T-cell (primary cell): ENCODE measurements at regions not wholly inside any gene's neighbourhood (a gene's known extent, or its start where the extent isn't known, plus 50 kb on each side); places are given as distances from the start of the nearest gene placed in this dataset.
A peak's percentile ranks its signal among the peaks of the same experiment; 100 is the strongest.

Experiments used
- ATAC-seq, 4 experiments: fragments of 200-7000 bp in 3 of 4; fragments of 150-1000 bp in 1 of 4; cut with Tn5 transposase; replicated peaks in 1 of 4; 1 replicate in 3 of 4; 2 replicates in 1 of 4; pipeline ENCODE4 v1.10.0; 2021; ENCODE audit warnings: moderate library complexity in 3 of 4, mild to moderate bottlenecking in 2 of 4, moderate number of reproducible peaks in 1 of 4
- CTCF ChIA-PET, 2 donors: fragments of 300-600 bp; sonication (Branson Sonifier 250); formaldehyde crosslinking; loops; one replicate each; lab custom pipeline; 2022; ENCODE audit warnings: antibody characterized with exemption in 2 of 2; lab: Charles Lee
- POLR2A ChIA-PET, 2 donors: fragments of 300-600 bp; sonication (Branson Sonifier 250); formaldehyde crosslinking; loops; one replicate each; lab custom pipeline; 2022; ENCODE audit warnings: antibody characterized with exemption in 2 of 2; lab: Charles Lee
- DNase-seq, 35 experiments: peaks; one replicate each; pipeline versions ENCODE4 v3.0.0 to v3.0.0-alpha.2; 2013 to 2023
- H3K27ac ChIP-seq: one replicate; pipeline ENCODE4 v1.5.1; 2013; ENCODE audit warnings: low read length
- H3K27me3 ChIP-seq, 2 experiments: replicated peaks in 1 of 2; 1 replicate in 1 of 2; 2 replicates in 1 of 2; pipeline versions ENCODE4 v1.6.1 to v1.7.0; 2013; ENCODE audit warnings: low read length in 1 of 2, mixed read lengths in 1 of 2; ENCODE audit not compliant: control insufficient read depth in 2 of 2, insufficient read depth in 2 of 2; ENCODE audit errors: extremely low read depth in 1 of 2
- H3K36me3 ChIP-seq, 2 donors: 1 replicate in 1 of 2; 2 replicates in 1 of 2; pipeline versions ENCODE4 v1.6.1 to v1.7.0; 2013; ENCODE audit warnings: low read length in 1 of 2; ENCODE audit not compliant: control insufficient read depth in 2 of 2, insufficient read depth in 1 of 2; ENCODE audit errors: extremely low read depth in 1 of 2
- H3K4me1 ChIP-seq, 2 experiments: 1 replicate in 1 of 2; 2 replicates in 1 of 2; pipeline versions ENCODE4 v1.6.1 to v1.7.0; 2013; ENCODE audit warnings: low read length in 2 of 2, mixed read lengths in 1 of 2; ENCODE audit not compliant: insufficient read depth in 2 of 2, control insufficient read depth in 1 of 2; ENCODE audit errors: extremely low read depth in 1 of 2
- H3K4me3 ChIP-seq, 2 donors: 1 replicate in 1 of 2; 2 replicates in 1 of 2; pipeline versions ENCODE4 v1.5.1 to v1.7.0; 2013; ENCODE audit warnings: mild to moderate bottlenecking in 2 of 2, low read length in 1 of 2, moderate library complexity in 1 of 2; ENCODE audit not compliant: control insufficient read depth in 1 of 2; ENCODE audit errors: extremely low read depth in 1 of 2
- H3K9me3 ChIP-seq: 2 replicates; pipeline ENCODE4 v1.7.0; 2013
- H3K27ac Mint-ChIP-seq, 2 donors: one replicate each; pipeline ENCODE4 v1.8.0; 2020 to 2021; ENCODE audit warnings: mild to moderate bottlenecking in 2 of 2, mixed read lengths in 2 of 2
- H3K27me3 Mint-ChIP-seq, 2 donors: one replicate each; pipeline ENCODE4 v1.8.0; 2021 to 2022; ENCODE audit warnings: mixed read lengths in 2 of 2
- H3K36me3 Mint-ChIP-seq: one replicate; pipeline ENCODE4 v1.8.0; 2021; ENCODE audit warnings: mixed read lengths
- H3K4me1 Mint-ChIP-seq, 3 donors: one replicate each; pipeline ENCODE4 v1.8.0; 2020 to 2022; ENCODE audit warnings: mixed read lengths in 3 of 3, mild to moderate bottlenecking in 1 of 3
- H3K4me3 Mint-ChIP-seq, 3 donors: one replicate each; pipeline ENCODE4 v1.8.0; 2020 to 2022; ENCODE audit warnings: mild to moderate bottlenecking in 3 of 3, mixed read lengths in 3 of 3, moderate library complexity in 3 of 3
- H3K9me3 Mint-ChIP-seq, 3 donors: one replicate each; pipeline ENCODE4 v1.8.0; 2020 to 2022; ENCODE audit warnings: mixed read lengths in 3 of 3
- WGBS: methylation state at CpG from one replicate; pipeline ENCODE4 v1.1.5; 2013; ENCODE audit warnings: missing lambda C conversion rate; ENCODE audit not compliant: insufficient coverage; 5-methylcytosine and 5-hydroxymethylcytosine counted together

- H3K4me3 Mint-ChIP-seq = no peak overlapping the region
- no peak overlapping the region for H3K4me3 ChIP-seq
- POLR2A ChIA-PET = no interaction called here
- H3K27me3 Mint-ChIP-seq = peaks cover 23 to 29% of the 10 kb centered on the region in 2 donors
- no peaks in the 10 kb centered on the region for H3K4me1 Mint-ChIP-seq
- H3K36me3 Mint-ChIP-seq = no peaks in the 10 kb centered on the region
- H3K36me3 ChIP-seq = no peaks in the 10 kb centered on the region
- ATAC-seq (no peak), DNase-seq (no peak)
- H3K27me3 ChIP-seq = peaks cover 0 to 44% of the 10 kb centered on the region in 2 experiments
- no peak overlapping the region for H3K27ac Mint-ChIP-seq
- no peaks in the 10 kb centered on the region for H3K4me1 ChIP-seq
- H3K9me3 ChIP-seq = no peaks in the 10 kb centered on the region
- CTCF ChIA-PET = interaction anchor here (0.5 to 1.3 kb wide), 3 partner anchors 9 to 117 kb away, joined by 3 to 5 read pairs (median 3); no protein-coding TSS in a partner anchor
- H3K9me3 Mint-ChIP-seq = peaks cover 0 to 6% (median 4%) of the 10 kb centered on the region in 3 donors
- 44% methylated on average over 8 of the region's 12 CpGs for WGBS
- H3K27ac ChIP-seq = no peak overlapping the region
Observed at GRCh38 chr17:5705081-5705875, 121.0 kb upstream of the NLRP1 start.

GRCh38 chr17:5705876-5706576 lies 121.7 kb upstream of the NLRP1 start:
- H3K4me3 Mint-ChIP-seq = no peak overlapping the region
- H3K27me3 Mint-ChIP-seq = peaks cover 24 to 33% of the 10 kb centered on the region in 2 donors
- WGBS = 83% methylated on average over 6 of the region's 10 CpGs
- Histone ChIP-seq H3K27ac (no peak overlapping the region), H3K4me3 (no peak overlapping the region), H3K36me3 (no peaks in the 10 kb centered on the region), H3K9me3 (no peaks in the 10 kb centered on the region), H3K27me3 (peaks cover 0 to 41% of the 10 kb centered on the region in 2 experiments), H3K4me1 (no peaks in the 10 kb centered on the region)
- ChIA-PET CTCF (interaction anchor here (0.5 to 1.5 kb wide), 6 partner anchors 9 to 120 kb away, joined by 3 to 15 read pairs (median 4); no protein-coding TSS in a partner anchor), POLR2A (no interaction called here)
- no peak overlapping the region for H3K27ac Mint-ChIP-seq
- ATAC-seq (no peak), DNase-seq (no peak)
- no peaks in the 10 kb centered on the region for H3K4me1 Mint-ChIP-seq
- H3K36me3 Mint-ChIP-seq = no peaks in the 10 kb centered on the region
- H3K9me3 Mint-ChIP-seq = peaks cover 0 to 6% (median 4%) of the 10 kb centered on the region in 3 donors

- ATAC-seq (peak in 2 of 4 experiments; percentile 43 to 46), DNase-seq (peak in 34 of 35 experiments; percentile 6 to 72 (median 45))
- Histone ChIP-seq H3K27ac (no peak overlapping the region), H3K36me3 (no peaks in the 10 kb centered on the region), H3K4me3 (no peak overlapping the region), H3K27me3 (peaks cover 0 to 40% of the 10 kb centered on the region in 2 experiments), H3K9me3 (no peaks in the 10 kb centered on the region), H3K4me1 (no peaks in the 10 kb centered on the region)
- no peaks in the 10 kb centered on the region for H3K4me1 Mint-ChIP-seq
- H3K36me3 Mint-ChIP-seq = no peaks in the 10 kb centered on the region
- H3K4me3 Mint-ChIP-seq = no peak overlapping the region
- POLR2A ChIA-PET = no interaction called here
- H3K27ac Mint-ChIP-seq = no peak overlapping the region
- WGBS = 55% methylated on average over 4 of the region's 8 CpGs
- peaks cover 28 to 35% of the 10 kb centered on the region in 2 donors for H3K27me3 Mint-ChIP-seq
- CTCF ChIA-PET = interaction anchor here in 1 of 2 donors (0.9 to 1.5 kb wide), 4 partner anchors 114 to 120 kb away, joined by 3 to 15 read pairs (median 4); no protein-coding TSS in a partner anchor
- H3K9me3 Mint-ChIP-seq = peaks cover 0 to 6% (median 4%) of the 10 kb centered on the region in 3 donors
Observed at GRCh38 chr17:5706577-5707210, 122.4 kb upstream of the NLRP1 start.

GRCh38 chr17:5707482-5707881 lies 123.2 kb upstream of the NLRP1 start:
- DNase-seq (no peak), ATAC-seq (no peak)
- Histone ChIP-seq H3K9me3 (no peaks in the 10 kb centered on the region), H3K4me3 (no peak overlapping the region), H3K27ac (no peak overlapping the region), H3K4me1 (no peaks in the 10 kb centered on the region), H3K27me3 (peaks cover 0 to 47% of the 10 kb centered on the region in 2 experiments), H3K36me3 (no peaks in the 10 kb centered on the region)
- ChIA-PET CTCF (interaction anchor here in 1 of 2 donors (1.5 kb wide), 1 partner anchor 120 kb away, joined by 15 read pairs; no protein-coding TSS in a partner anchor), POLR2A (no interaction called here)
- WGBS = 92% methylated on average over 4 of the region's 5 CpGs
- no peak overlapping the region for H3K4me3 Mint-ChIP-seq
- peaks cover 0 to 1% (median under 1%) of the 10 kb centered on the region in 3 donors for H3K9me3 Mint-ChIP-seq
- no peak overlapping the region for H3K27ac Mint-ChIP-seq
- peaks cover 36 to 39% of the 10 kb centered on the region in 2 donors for H3K27me3 Mint-ChIP-seq
- H3K36me3 Mint-ChIP-seq = no peaks in the 10 kb centered on the region
- H3K4me1 Mint-ChIP-seq = no peaks in the 10 kb centered on the region

- peaks cover 39 to 40% of the 10 kb centered on the region in 2 donors for H3K27me3 Mint-ChIP-seq
- POLR2A ChIA-PET = no interaction called here
- H3K9me3 Mint-ChIP-seq = no peaks in the 10 kb centered on the region
- no peak for ATAC-seq
- CTCF ChIA-PET = no interaction called here
- peaks cover 0 to 46% of the 10 kb centered on the region in 2 experiments for H3K27me3 ChIP-seq
- H3K27ac ChIP-seq = no peak overlapping the region
- H3K36me3 Mint-ChIP-seq = no peaks in the 10 kb centered on the region
- no peak for DNase-seq
- H3K27ac Mint-ChIP-seq = no peak overlapping the region
- no peaks in the 10 kb centered on the region for H3K36me3 ChIP-seq
- no peak overlapping the region for H3K4me3 ChIP-seq
- H3K4me3 Mint-ChIP-seq = no peak overlapping the region
- H3K9me3 ChIP-seq = no peaks in the 10 kb centered on the region
- H3K4me1 ChIP-seq = no peaks in the 10 kb centered on the region
- H3K4me1 Mint-ChIP-seq = no peaks in the 10 kb centered on the region
Observed at GRCh38 chr17:5708344-5708743, 124.0 kb upstream of the NLRP1 start.

- H3K27ac Mint-ChIP-seq = no peak overlapping the region
- DNase-seq (no peak), ATAC-seq (no peak)
- no peaks in the 10 kb centered on the region for H3K9me3 ChIP-seq
- no peak overlapping the region for H3K27ac ChIP-seq
- ChIA-PET POLR2A (no interaction called here), CTCF (interaction anchor here in 1 of 2 donors (0.5 kb wide), 1 partner anchor 1011 kb away, joined by 3 read pairs; no protein-coding TSS in a partner anchor)
- no peaks in the 10 kb centered on the region for H3K36me3 ChIP-seq
- no CpG with 5 or more reads among the region's 8 CpGs for WGBS
- peaks cover 52 to 58% of the 10 kb centered on the region in 2 donors for H3K27me3 Mint-ChIP-seq
- peaks cover 0 to 34% of the 10 kb centered on the region in 2 experiments for H3K27me3 ChIP-seq
- H3K36me3 Mint-ChIP-seq = no peaks in the 10 kb centered on the region
- no peaks in the 10 kb centered on the region for H3K9me3 Mint-ChIP-seq
- no peaks in the 10 kb centered on the region for H3K4me1 Mint-ChIP-seq
- H3K4me1 ChIP-seq = no peaks in the 10 kb centered on the region
- H3K4me3 Mint-ChIP-seq = no peak overlapping the region
- no peak overlapping the region for H3K4me3 ChIP-seq
Observed at GRCh38 chr17:5711344-5711743, 127.0 kb upstream of the NLRP1 start.
